ENCODE measurements at regions not wholly inside any gene's neighbourhood (a gene's known extent, or its start where the extent isn't known, plus 50 kb on each side); places are given as distances from the start of the nearest gene placed in this dataset.

- DNase-seq, result no peak
- 76 to 84% (median 78%) methylated on average over 18 to 19 of the region's 19 CpGs for WGBS, 4 donors
- Histone ChIP-seq H3K36me3 (replicated peaks in 1 of 2) (no peaks in the 10 kb centered on the region), H3K4me3 (no peak overlapping the region), H3K4me1 (replicated peaks in 1 of 2) (peaks cover 17 to 24% of the 10 kb centered on the region in 2 donors), H3K27me3 (no peaks in the 10 kb centered on the region), H3K27ac (peak overlapping the region in 1 of 5 donors; percentile 84), H3K9me3 (replicated peaks in 1 of 3) (no peaks in the 10 kb centered on the region)
- TF ChIP-seq, protein P1, sequence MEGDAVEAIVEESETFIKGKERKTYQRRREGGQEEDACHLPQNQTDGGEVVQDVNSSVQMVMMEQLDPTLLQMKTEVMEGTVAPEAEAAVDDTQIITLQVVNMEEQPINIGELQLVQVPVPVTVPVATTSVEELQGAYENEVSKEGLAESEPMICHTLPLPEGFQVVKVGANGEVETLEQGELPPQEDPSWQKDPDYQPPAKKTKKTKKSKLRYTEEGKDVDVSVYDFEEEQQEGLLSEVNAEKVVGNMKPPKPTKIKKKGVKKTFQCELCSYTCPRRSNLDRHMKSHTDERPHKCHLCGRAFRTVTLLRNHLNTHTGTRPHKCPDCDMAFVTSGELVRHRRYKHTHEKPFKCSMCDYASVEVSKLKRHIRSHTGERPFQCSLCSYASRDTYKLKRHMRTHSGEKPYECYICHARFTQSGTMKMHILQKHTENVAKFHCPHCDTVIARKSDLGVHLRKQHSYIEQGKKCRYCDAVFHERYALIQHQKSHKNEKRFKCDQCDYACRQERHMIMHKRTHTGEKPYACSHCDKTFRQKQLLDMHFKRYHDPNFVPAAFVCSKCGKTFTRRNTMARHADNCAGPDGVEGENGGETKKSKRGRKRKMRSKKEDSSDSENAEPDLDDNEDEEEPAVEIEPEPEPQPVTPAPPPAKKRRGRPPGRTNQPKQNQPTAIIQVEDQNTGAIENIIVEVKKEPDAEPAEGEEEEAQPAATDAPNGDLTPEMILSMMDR (IDR thresholded peaks at IDR 0.05), result no peak
- TF ChIP-seq POLR2A (IDR thresholded peaks at IDR 0.05), result no peak
- intact Hi-C loops (cut with DNase I), result no loop called here
Measured at GRCh38 chr2:120933693-120934573, 198.3 kb downstream of the GLI2 start.

GRCh38 chr2:120934574-120935338, 199.1 kb downstream of the GLI2 start:
- DNase-seq, result peak; percentile 32 to 88 (median 74)
- intact Hi-C loops (cut with DNase I), result no loop called here

GRCh38 chr2:120935339-120936313, 200.0 kb downstream of the GLI2 start:
- intact Hi-C loops (cut with DNase I), result no loop called here
- no peaks in the 10 kb centered on the region for H3K36me3 ChIP-seq (replicated peaks in 1 of 2)
- 47 to 66% (median 61%) methylated on average over 18 to 26 of the region's 26 CpGs for WGBS, 4 donors
- no peak overlapping the region for H3K4me3 ChIP-seq
- peaks cover 17 to 24% of the 10 kb centered on the region in 2 donors for H3K4me1 ChIP-seq (replicated peaks in 1 of 2)
- TF ChIP-seq, protein P1 (IDR thresholded peaks at IDR 0.05), result no peak
- TF ChIP-seq POLR2A (IDR thresholded peaks at IDR 0.05), result no peak
- peak in 3 of 7 donors; percentile 29 to 69 (median 31) for DNase-seq
- peak overlapping the region in 4 of 5 donors; percentile 6 to 84 (median 38) for H3K27ac ChIP-seq
- H3K9me3 ChIP-seq (replicated peaks in 1 of 3), result no peaks in the 10 kb centered on the region
- no peaks in the 10 kb centered on the region for H3K27me3 ChIP-seq

More at GRCh38 chr2:120934574-120935338, 199.1 kb downstream of the GLI2 start:
- Histone ChIP-seq H3K27me3 (no peaks in the 10 kb centered on the region), H3K4me1 (replicated peaks in 1 of 2) (peaks cover 17 to 24% of the 10 kb centered on the region in 2 donors), H3K4me3 (no peak overlapping the region), H3K36me3 (replicated peaks in 1 of 2) (no peaks in the 10 kb centered on the region), H3K9me3 (replicated peaks in 1 of 3) (no peaks in the 10 kb centered on the region), H3K27ac (peak overlapping the region in 4 of 5 donors; percentile 6 to 84 (median 38))
- TF ChIP-seq, protein P1 (IDR thresholded peaks at IDR 0.05), result no peak
- no peak for TF ChIP-seq POLR2A (IDR thresholded peaks at IDR 0.05)
- WGBS, 4 donors, result 47 to 53% (median 49%) methylated on average over 14 to 17 of the region's 17 CpGs
